CD8-positive, alpha-beta memory T cell (primary cell): ENCODE measurements at regions not wholly inside any gene's neighbourhood (a gene's known extent, or its start where the extent isn't known, plus 50 kb on each side); places are given as distances from the start of the nearest gene placed in this dataset.
A peak's percentile ranks its signal among the peaks of the same experiment; 100 is the strongest.
"Not testable (repeated sequence)": the region's sequence is repeated elsewhere in the genome, so short reads cannot be mapped to it uniquely, and the experiment has no call there.

Experiments
- CTCF ChIA-PET: fragments of 350-600 bp; sonication (Branson Sonifier 250); formaldehyde crosslinking; loops from one replicate; lab custom pipeline; 2021; ENCODE audit warnings: antibody characterized with exemption; lab: Charles Lee
- POLR2A ChIA-PET: fragments of 350-600 bp; sonication (Branson Sonifier 250); formaldehyde crosslinking; loops from one replicate; lab custom pipeline; 2021; ENCODE audit warnings: antibody characterized with exemption; lab: Charles Lee
- DNase-seq, 5 donors: peaks; one replicate each; pipeline versions ENCODE4 v3.0.0 to v3.0.0-alpha.2; 2020 to 2022; ENCODE audit warnings: mixed read lengths in 1 of 5
- H3K27ac ChIP-seq: one replicate; pipeline ENCODE4 v1.7.0; 2013; ENCODE audit warnings: low read depth, mild to moderate bottlenecking, low read length, moderate library complexity
- H3K27me3 ChIP-seq: 2 replicates; pipeline ENCODE4 v1.7.0; 2013; ENCODE audit warnings: low read length, mild to moderate bottlenecking; ENCODE audit not compliant: insufficient read depth, poor library complexity, severe bottlenecking
- H3K36me3 ChIP-seq: 2 replicates; pipeline ENCODE4 v1.7.0; 2013; ENCODE audit warnings: mild to moderate bottlenecking, low read length, moderate library complexity; ENCODE audit not compliant: insufficient read depth
- H3K4me1 ChIP-seq: 2 replicates; pipeline ENCODE4 v1.7.0; 2013; ENCODE audit warnings: mild to moderate bottlenecking, low read length, moderate library complexity; ENCODE audit not compliant: insufficient read depth
- H3K4me3 ChIP-seq: 2 replicates; pipeline ENCODE4 v1.7.0; 2013; ENCODE audit warnings: mild to moderate bottlenecking, low read length
- H3K9me3 ChIP-seq: 2 replicates; pipeline ENCODE4 v1.7.0; 2013; ENCODE audit warnings: mild to moderate bottlenecking, low read length
- H3K27ac Mint-ChIP-seq, 8 donors: one replicate each; pipeline ENCODE4 v1.8.0; 2020 to 2021; ENCODE audit warnings: mixed read lengths in 8 of 8, mild to moderate bottlenecking in 6 of 8, inconsistent platforms in 3 of 8, moderate library complexity in 3 of 8
- H3K27me3 Mint-ChIP-seq, 2 donors: one replicate each; pipeline ENCODE4 v1.8.0; 2020 to 2021; ENCODE audit warnings: mixed read lengths in 2 of 2, mild to moderate bottlenecking in 1 of 2, moderate library complexity in 1 of 2
- H3K36me3 Mint-ChIP-seq, 3 donors: one replicate each; pipeline ENCODE4 v1.8.0; 2020 to 2021; ENCODE audit warnings: mixed read lengths in 3 of 3, inconsistent platforms in 1 of 3, mild to moderate bottlenecking in 1 of 3
- H3K4me1 Mint-ChIP-seq, 3 donors: one replicate each; pipeline ENCODE4 v1.8.0; 2020 to 2021; ENCODE audit warnings: mixed read lengths in 3 of 3, inconsistent platforms in 1 of 3, mild to moderate bottlenecking in 1 of 3
- H3K4me3 Mint-ChIP-seq, 7 donors: one replicate each; pipeline ENCODE4 v1.8.0; 2020 to 2021; ENCODE audit warnings: mixed read lengths in 7 of 7, mild to moderate bottlenecking in 6 of 7, moderate library complexity in 4 of 7, inconsistent platforms in 2 of 7
- H3K9me3 Mint-ChIP-seq, 5 donors: one replicate each; pipeline ENCODE4 v1.8.0; 2020 to 2022; ENCODE audit warnings: mixed read lengths in 5 of 5, mild to moderate bottlenecking in 3 of 5, moderate library complexity in 2 of 5, inconsistent platforms in 1 of 5

- no peaks in the 10 kb centered on the region for H3K36me3 ChIP-seq
- H3K9me3 ChIP-seq: no peaks in the 10 kb centered on the region
- no peaks in the 10 kb centered on the region for H3K4me1 Mint-ChIP-seq
- no peaks in the 10 kb centered on the region for H3K27me3 Mint-ChIP-seq
- H3K36me3 Mint-ChIP-seq: no peaks in the 10 kb centered on the region
- POLR2A ChIA-PET: no interaction called here
- H3K4me3 ChIP-seq: no peak overlapping the region
- no peak for DNase-seq
- CTCF ChIA-PET: no interaction called here
- no peak overlapping the region for H3K27ac Mint-ChIP-seq
- H3K27ac ChIP-seq: no peak overlapping the region
- H3K27me3 ChIP-seq: no peaks in the 10 kb centered on the region
- no peaks in the 10 kb centered on the region for H3K4me1 ChIP-seq
- peaks cover 3 to 14% (median 6%) of the 10 kb centered on the region in 5 donors for H3K9me3 Mint-ChIP-seq
- no peak overlapping the region for H3K4me3 Mint-ChIP-seq
These were observed 1376.2 kb downstream of the NCAM2 start for GRCh38 chr21:22374218-22374969.

- H3K36me3 Mint-ChIP-seq, DNase-seq, H3K9me3 ChIP-seq, H3K36me3 ChIP-seq, H3K27ac Mint-ChIP-seq, H3K9me3 Mint-ChIP-seq, H3K4me3 Mint-ChIP-seq, CTCF ChIA-PET, H3K4me1 Mint-ChIP-seq, H3K4me1 ChIP-seq, POLR2A ChIA-PET, H3K27ac ChIP-seq, H3K27me3 ChIP-seq, H3K4me3 ChIP-seq, H3K27me3 Mint-ChIP-seq: not testable (repeated sequence)
These were observed 1379.6 kb downstream of the NCAM2 start for GRCh38 chr21:22377795-22378194.

GRCh38 chr21:22393324-22393723, 1395.1 kb downstream of the NCAM2 start:
- Mint-ChIP-seq H3K27ac (no peak overlapping the region), H3K36me3 (no peaks in the 10 kb centered on the region), H3K4me1 (no peaks in the 10 kb centered on the region), H3K27me3 (no peaks in the 10 kb centered on the region), H3K4me3 (no peak overlapping the region), H3K9me3 (peaks cover 5 to 19% (median 6%) of the 10 kb centered on the region in 5 donors)
- H3K27me3 ChIP-seq: no peaks in the 10 kb centered on the region
- H3K4me3 ChIP-seq: no peak overlapping the region
- ChIA-PET POLR2A (no interaction called here), CTCF (no interaction called here)
- no peak overlapping the region for H3K27ac ChIP-seq
- no peak for DNase-seq
- H3K9me3 ChIP-seq: no peaks in the 10 kb centered on the region
- H3K4me1 ChIP-seq: no peaks in the 10 kb centered on the region
- no peaks in the 10 kb centered on the region for H3K36me3 ChIP-seq

- Mint-ChIP-seq H3K36me3 (no peaks in the 10 kb centered on the region), H3K27ac (no peak overlapping the region), H3K27me3 (no peaks in the 10 kb centered on the region), H3K4me1 (no peaks in the 10 kb centered on the region), H3K4me3 (no peak overlapping the region), H3K9me3 (peaks cover 2 to 19% (median 10%) of the 10 kb centered on the region in 5 donors)
- POLR2A ChIA-PET: no interaction called here
- no peak for DNase-seq
- Histone ChIP-seq H3K9me3 (no peaks in the 10 kb centered on the region), H3K27ac (no peak overlapping the region), H3K36me3 (no peaks in the 10 kb centered on the region), H3K4me3 (no peak overlapping the region), H3K27me3 (no peaks in the 10 kb centered on the region), H3K4me1 (no peaks in the 10 kb centered on the region)
- CTCF ChIA-PET: no interaction called here
These were observed 1397.8 kb downstream of the NCAM2 start for GRCh38 chr21:22395965-22396364.

DNA sequence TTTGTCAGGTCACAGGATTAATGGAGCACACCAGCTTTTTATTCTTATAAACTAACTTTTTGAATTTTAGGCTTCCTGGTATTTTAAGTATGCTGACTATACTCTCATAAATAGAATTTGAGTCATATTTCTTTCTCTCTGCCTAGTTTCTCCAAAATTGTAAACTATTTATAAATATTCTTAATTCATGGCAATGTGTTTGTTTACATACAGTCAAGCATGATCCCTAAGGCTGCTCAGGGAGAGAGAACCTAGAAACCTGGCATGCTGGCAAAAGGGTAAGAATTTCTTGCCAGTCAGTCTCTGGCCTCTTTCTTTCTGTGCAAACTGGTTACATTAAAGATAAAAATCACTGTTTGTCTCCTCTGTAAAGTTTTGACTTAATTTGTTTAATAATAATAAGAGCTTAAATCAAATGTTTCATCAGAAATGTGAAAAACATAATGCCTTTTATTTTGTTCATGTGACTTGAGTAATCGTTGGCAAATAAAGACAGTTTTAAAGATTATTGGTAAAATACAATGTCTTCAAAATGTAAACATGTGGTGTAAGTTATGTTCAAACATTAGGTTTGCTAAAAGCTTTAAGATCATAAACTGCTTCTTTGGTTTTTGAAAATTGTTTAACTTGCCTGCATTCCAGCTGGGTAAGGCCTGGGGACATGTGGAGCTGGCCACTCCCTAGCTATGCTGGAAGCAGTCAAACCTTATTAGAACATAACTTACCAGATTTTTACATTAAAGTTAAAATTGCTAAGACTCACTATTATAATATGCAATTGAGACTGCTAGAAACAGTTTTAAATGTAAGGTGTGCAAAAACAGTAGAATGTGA, 1401.7 kb downstream of the NCAM2 start:
- Mint-ChIP-seq H3K27ac (no peak overlapping the region), H3K27me3 (no peaks in the 10 kb centered on the region), H3K9me3 (peaks cover 2 to 12% (median 10%) of the 10 kb centered on the region in 5 donors), H3K36me3 (no peaks in the 10 kb centered on the region), H3K4me3 (no peak overlapping the region), H3K4me1 (no peaks in the 10 kb centered on the region)
- no peaks in the 10 kb centered on the region for H3K9me3 ChIP-seq
- H3K27ac ChIP-seq: no peak overlapping the region
- no peaks in the 10 kb centered on the region for H3K4me1 ChIP-seq
- no peak overlapping the region for H3K4me3 ChIP-seq
- no peak for DNase-seq
- ChIA-PET CTCF (no interaction called here), POLR2A (no interaction called here)
- H3K36me3 ChIP-seq: no peaks in the 10 kb centered on the region
- no peaks in the 10 kb centered on the region for H3K27me3 ChIP-seq

GRCh38 chr21:22409571-22409970, 1411.4 kb downstream of the NCAM2 start:
- CTCF ChIA-PET: no interaction called here
- Histone ChIP-seq H3K4me1 (no peaks in the 10 kb centered on the region), H3K4me3 (no peak overlapping the region), H3K36me3 (no peaks in the 10 kb centered on the region), H3K27ac (no peak overlapping the region), H3K27me3 (no peaks in the 10 kb centered on the region), H3K9me3 (no peaks in the 10 kb centered on the region)
- POLR2A ChIA-PET: no interaction called here
- Mint-ChIP-seq H3K27me3 (no peaks in the 10 kb centered on the region), H3K4me1 (no peaks in the 10 kb centered on the region), H3K27ac (no peak overlapping the region), H3K4me3 (no peak overlapping the region), H3K36me3 (no peaks in the 10 kb centered on the region), H3K9me3 (peaks cover 3 to 11% (median 5%) of the 10 kb centered on the region in 5 donors)
- no peak for DNase-seq

GRCh38 chr21:22416555-22416954, 1418.3 kb downstream of the NCAM2 start:
- POLR2A ChIA-PET: no interaction called here
- no peak overlapping the region for H3K4me3 ChIP-seq
- no peak for DNase-seq
- H3K27me3 ChIP-seq: no peaks in the 10 kb centered on the region
- no peaks in the 10 kb centered on the region for H3K4me1 ChIP-seq
- Mint-ChIP-seq H3K4me1 (no peaks in the 10 kb centered on the region), H3K36me3 (no peaks in the 10 kb centered on the region), H3K4me3 (no peak overlapping the region), H3K9me3 (peaks cover under 1 to 9% (median 2%) of the 10 kb centered on the region in 5 donors), H3K27ac (no peak overlapping the region), H3K27me3 (no peaks in the 10 kb centered on the region)
- no peaks in the 10 kb centered on the region for H3K36me3 ChIP-seq
- CTCF ChIA-PET: no interaction called here
- H3K27ac ChIP-seq: no peak overlapping the region
- H3K9me3 ChIP-seq: no peaks in the 10 kb centered on the region

- CTCF ChIA-PET: no interaction called here
- no peak overlapping the region for H3K4me3 Mint-ChIP-seq
- H3K4me1 Mint-ChIP-seq: no peaks in the 10 kb centered on the region
- peaks cover 6% of the 10 kb centered on the region for H3K4me1 ChIP-seq
- POLR2A ChIA-PET: no interaction called here
- no peaks in the 10 kb centered on the region for H3K9me3 ChIP-seq
- peak overlapping the region in 1 of 8 donors; percentile 63 for H3K27ac Mint-ChIP-seq
- no peaks in the 10 kb centered on the region for H3K27me3 ChIP-seq
- H3K36me3 ChIP-seq: no peaks in the 10 kb centered on the region
- no peaks in the 10 kb centered on the region for H3K36me3 Mint-ChIP-seq
- peaks cover 2 to 17% (median 5%) of the 10 kb centered on the region in 5 donors for H3K9me3 Mint-ChIP-seq
- H3K27ac ChIP-seq: no peak overlapping the region
- H3K27me3 Mint-ChIP-seq: no peaks in the 10 kb centered on the region
- no peak overlapping the region for H3K4me3 ChIP-seq
- peak in 2 of 5 donors; percentile 7 to 60 for DNase-seq
These were observed 1423.4 kb downstream of the NCAM2 start for GRCh38 chr21:22421416-22422180.
